Liver (tissue), 8 donors: ENCODE measurements at regions not wholly inside any gene's neighbourhood (a gene's known extent, or its start where the extent isn't known, plus 50 kb on each side); places are given as distances from the start of the nearest gene placed in this dataset.

Source experiments
- DNase-seq: peaks from one replicate; pipeline ENCODE4 v3.0.0-alpha.2; 2017; ENCODE audit warnings: low spot score
- H3K27ac ChIP-seq, 2 donors: one replicate each; pipeline ENCODE4 v1.7.0; 2013; ENCODE audit warnings: inconsistent platforms in 2 of 2, low read length in 2 of 2, control low read depth in 1 of 2, low read depth in 1 of 2, mild to moderate bottlenecking in 1 of 2
- H3K27me3 ChIP-seq, 4 donors: one replicate each; pipeline versions ENCODE4 v1.6.1 to v1.7.0; 2013; ENCODE audit warnings: low read length in 3 of 4, inconsistent platforms in 1 of 4, mild to moderate bottlenecking in 1 of 4, moderate library complexity in 1 of 4; ENCODE audit not compliant: control insufficient read depth in 4 of 4, insufficient read depth in 4 of 4
- H3K36me3 ChIP-seq, 4 donors: one replicate each; pipeline versions ENCODE4 v1.6.1 to v1.7.0; 2013; ENCODE audit warnings: low read length in 3 of 4, mild to moderate bottlenecking in 3 of 4, low read depth in 1 of 4, moderate library complexity in 1 of 4; ENCODE audit not compliant: control insufficient read depth in 4 of 4, insufficient read depth in 3 of 4
- H3K4me1 ChIP-seq, 4 donors: one replicate each; pipeline versions ENCODE4 v1.6.1 to v1.7.0; 2013; ENCODE audit warnings: low read length in 3 of 4, mild to moderate bottlenecking in 3 of 4, moderate library complexity in 1 of 4; ENCODE audit not compliant: control insufficient read depth in 4 of 4, insufficient read depth in 4 of 4
- H3K4me3 ChIP-seq, 3 donors: one replicate each; pipeline versions ENCODE4 v1.6.1 to v1.7.0; 2013; ENCODE audit warnings: low read length in 3 of 3, control low read depth in 1 of 3, low read depth in 1 of 3, mild to moderate bottlenecking in 1 of 3
- H3K9ac ChIP-seq, 2 donors: one replicate each; pipeline ENCODE4 v1.7.0; 2013; ENCODE audit warnings: low read length in 2 of 2, mild to moderate bottlenecking in 2 of 2, moderate library complexity in 2 of 2, control low read depth in 1 of 2, low read depth in 1 of 2
- H3K9me3 ChIP-seq, 4 donors: one replicate each; pipeline versions ENCODE4 v1.6.1 to v1.7.0; 2013; ENCODE audit warnings: low read length in 3 of 4; ENCODE audit not compliant: control insufficient read depth in 4 of 4
- EGR1 ChIP-seq, 2 donors: IDR thresholded peaks; 2 replicates each; pipeline ENCODE4 v1.6.1; 2016 to 2018; ENCODE audit warnings: antibody characterized with exemption in 2 of 2, low read depth in 2 of 2
- FOXA1 ChIP-seq: IDR thresholded peaks from 2 replicates; pipeline ENCODE4 v1.6.1; 2016; ENCODE audit warnings: antibody characterized with exemption
- FOXA2 ChIP-seq: IDR thresholded peaks from 2 replicates; pipeline ENCODE4 v1.6.1; 2016; ENCODE audit warnings: antibody characterized with exemption
- GABPA ChIP-seq, 2 donors: IDR thresholded peaks in 1 of 2; conservative IDR thresholded peaks in 1 of 2; 2 replicates each; pipeline ENCODE4 v1.6.1; 2016; ENCODE audit warnings: antibody characterized with exemption in 2 of 2, mild to moderate bottlenecking in 1 of 2, moderate library complexity in 1 of 2
- HNF4A ChIP-seq, 2 donors: conservative IDR thresholded peaks; 2 replicates each; pipeline ENCODE4 v1.6.1; 2016; ENCODE audit warnings: antibody characterized with exemption in 2 of 2, mild to moderate bottlenecking in 2 of 2
- HNF4G ChIP-seq: IDR thresholded peaks from 2 replicates; pipeline ENCODE4 v1.6.1; 2016; ENCODE audit warnings: antibody characterized with exemption
- JUND ChIP-seq, 2 donors: IDR thresholded peaks; 2 replicates each; pipeline ENCODE4 v1.6.1; 2016; ENCODE audit warnings: antibody characterized with exemption in 2 of 2
- MAX ChIP-seq: IDR thresholded peaks from 2 replicates; pipeline ENCODE4 v1.6.1; 2016; ENCODE audit warnings: antibody characterized with exemption
- NR2F2 ChIP-seq: IDR thresholded peaks from 2 replicates; pipeline ENCODE4 v1.6.1; 2016; ENCODE audit warnings: antibody characterized with exemption
- RAD21 ChIP-seq, 2 donors: IDR thresholded peaks; 2 replicates each; pipeline ENCODE4 v1.6.1; 2016; ENCODE audit warnings: antibody characterized with exemption in 2 of 2, mild to moderate bottlenecking in 2 of 2
- RXRA ChIP-seq, 2 donors: IDR thresholded peaks; 2 replicates each; pipeline ENCODE4 v1.6.1; 2017 to 2018; ENCODE audit warnings: antibody characterized with exemption in 2 of 2, mild to moderate bottlenecking in 1 of 2
- SP1 ChIP-seq: IDR thresholded peaks from 2 replicates; pipeline ENCODE4 v1.6.1; 2018; ENCODE audit warnings: antibody characterized with exemption, mild to moderate bottlenecking
- TAF1 ChIP-seq: conservative IDR thresholded peaks from 2 replicates; pipeline ENCODE4 v1.6.1; 2016; ENCODE audit warnings: antibody characterized with exemption, mild to moderate bottlenecking
- YY1 ChIP-seq: IDR thresholded peaks from 2 replicates; pipeline ENCODE4 v1.6.1; 2016; ENCODE audit warnings: antibody characterized with exemption, mild to moderate bottlenecking
- ZBTB33 ChIP-seq: IDR thresholded peaks from 2 replicates; pipeline ENCODE4 v1.6.1; 2016; ENCODE audit warnings: antibody characterized with exemption
- WGBS: extraction: QIAGEN DNeasy Blood & Tissue Kit; methylation state at CpG from one replicate; pipeline ENCODE4 v1.1.7; 2013; 5-methylcytosine and 5-hydroxymethylcytosine counted together
- TF ChIP-seq, protein P1 (sequence below): IDR thresholded peaks from 2 replicates; pipeline ENCODE4 v1.6.1; 2016; ENCODE audit warnings: antibody characterized with exemption
- TF ChIP-seq, protein P2 (sequence below): IDR thresholded peaks from 2 replicates; pipeline ENCODE4 v1.6.1; 2016; ENCODE audit warnings: antibody characterized with exemption, mild to moderate bottlenecking
- TF ChIP-seq, protein P3 (sequence below): fragments of 150-350 bp; IDR thresholded peaks from 2 replicates; pipeline ENCODE4 v1.5.1; 2017; ENCODE audit warnings: improper control_type of control experiment, low read depth, low read length; ENCODE audit not compliant: missing input control
- donor health status: healthy.
- donor health status: healthy.
- donor health status: healthy.
- donor health status: healthy.
- donor health status: healthy.

DNA sequence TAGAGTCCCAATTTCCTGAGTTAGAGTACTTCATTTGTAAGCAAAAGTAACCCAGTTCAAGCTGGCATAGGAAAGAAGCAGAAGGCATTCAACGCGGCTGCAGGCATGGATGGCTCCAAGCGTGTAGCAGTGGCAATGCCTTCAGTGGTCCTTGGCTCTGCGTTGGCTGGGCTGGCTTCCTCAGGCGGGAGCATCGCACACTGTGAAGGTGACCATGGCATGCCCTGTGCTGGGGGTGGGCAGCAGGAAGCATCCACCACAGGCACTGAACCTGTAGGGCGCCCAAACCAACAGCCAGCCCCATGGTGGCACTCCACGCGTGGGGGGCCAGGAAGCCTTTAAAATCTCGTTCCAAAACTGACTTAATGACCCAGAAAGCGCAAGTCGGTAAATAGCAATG lies 53.6 kb upstream of the SPACA7 start (continued):
- no peak for TF ChIP-seq ZBTB33
- TF ChIP-seq GABPA (IDR thresholded peaks at IDR 0.05 in 1 of 2, conservative IDR thresholded peaks at IDR 0.05 in 1 of 2) = no peak

DNA sequence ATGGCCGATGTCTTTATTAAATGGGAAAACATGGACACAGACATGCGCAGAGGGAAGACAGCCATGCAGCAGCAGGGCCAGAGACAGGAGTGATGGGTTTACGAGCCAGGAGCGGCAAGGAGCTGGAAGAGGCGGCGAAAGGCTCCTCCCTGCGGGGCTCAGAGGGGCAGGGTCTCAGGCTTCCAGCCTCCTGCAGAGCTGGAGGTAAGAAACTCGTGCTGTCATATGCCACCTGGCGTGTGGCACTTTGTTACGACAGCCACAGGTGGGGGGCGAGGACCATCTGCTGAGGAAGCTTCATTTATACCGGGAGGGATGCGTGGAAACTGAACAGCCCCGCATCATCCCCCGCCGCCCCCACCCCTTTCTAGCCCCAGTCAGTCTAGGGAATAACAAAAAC lies 52.0 kb upstream of the SPACA7 start:
- Histone ChIP-seq H3K9ac (no peak overlapping the region), H3K9me3 (peaks cover 0 to 1% (median 0%) of the 10 kb centered on the region in 4 donors), H3K27me3 (peaks cover 0 to 2% (median 0%) of the 10 kb centered on the region in 4 donors), H3K27ac (no peak overlapping the region), H3K4me1 (no peaks in the 10 kb centered on the region), H3K4me3 (no peak overlapping the region), H3K36me3 (no peaks in the 10 kb centered on the region)
- TF ChIP-seq HNF4G (no peak), SP1 (no peak), HNF4A (conservative IDR thresholded peaks at IDR 0.05) (no peak), RXRA (IDR thresholded peaks at IDR 0.05) (no peak), GABPA (IDR thresholded peaks at IDR 0.05 in 1 of 2, conservative IDR thresholded peaks at IDR 0.05 in 1 of 2) (no peak), FOXA2 (no peak), FOXA1 (no peak), YY1 (no peak), JUND (IDR thresholded peaks at IDR 0.05) (no peak), EGR1 (IDR thresholded peaks at IDR 0.05; ENCODE audit: low read depth in 2 of 2) (no peak), RAD21 (IDR thresholded peaks at IDR 0.05) (no peak), TAF1 (no peak), ZBTB33 (no peak), NR2F2 (no peak), MAX (no peak)
- TF ChIP-seq, protein P1, sequence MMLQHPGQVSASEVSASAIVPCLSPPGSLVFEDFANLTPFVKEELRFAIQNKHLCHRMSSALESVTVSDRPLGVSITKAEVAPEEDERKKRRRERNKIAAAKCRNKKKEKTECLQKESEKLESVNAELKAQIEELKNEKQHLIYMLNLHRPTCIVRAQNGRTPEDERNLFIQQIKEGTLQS = no peak
- TF ChIP-seq, protein P2, sequence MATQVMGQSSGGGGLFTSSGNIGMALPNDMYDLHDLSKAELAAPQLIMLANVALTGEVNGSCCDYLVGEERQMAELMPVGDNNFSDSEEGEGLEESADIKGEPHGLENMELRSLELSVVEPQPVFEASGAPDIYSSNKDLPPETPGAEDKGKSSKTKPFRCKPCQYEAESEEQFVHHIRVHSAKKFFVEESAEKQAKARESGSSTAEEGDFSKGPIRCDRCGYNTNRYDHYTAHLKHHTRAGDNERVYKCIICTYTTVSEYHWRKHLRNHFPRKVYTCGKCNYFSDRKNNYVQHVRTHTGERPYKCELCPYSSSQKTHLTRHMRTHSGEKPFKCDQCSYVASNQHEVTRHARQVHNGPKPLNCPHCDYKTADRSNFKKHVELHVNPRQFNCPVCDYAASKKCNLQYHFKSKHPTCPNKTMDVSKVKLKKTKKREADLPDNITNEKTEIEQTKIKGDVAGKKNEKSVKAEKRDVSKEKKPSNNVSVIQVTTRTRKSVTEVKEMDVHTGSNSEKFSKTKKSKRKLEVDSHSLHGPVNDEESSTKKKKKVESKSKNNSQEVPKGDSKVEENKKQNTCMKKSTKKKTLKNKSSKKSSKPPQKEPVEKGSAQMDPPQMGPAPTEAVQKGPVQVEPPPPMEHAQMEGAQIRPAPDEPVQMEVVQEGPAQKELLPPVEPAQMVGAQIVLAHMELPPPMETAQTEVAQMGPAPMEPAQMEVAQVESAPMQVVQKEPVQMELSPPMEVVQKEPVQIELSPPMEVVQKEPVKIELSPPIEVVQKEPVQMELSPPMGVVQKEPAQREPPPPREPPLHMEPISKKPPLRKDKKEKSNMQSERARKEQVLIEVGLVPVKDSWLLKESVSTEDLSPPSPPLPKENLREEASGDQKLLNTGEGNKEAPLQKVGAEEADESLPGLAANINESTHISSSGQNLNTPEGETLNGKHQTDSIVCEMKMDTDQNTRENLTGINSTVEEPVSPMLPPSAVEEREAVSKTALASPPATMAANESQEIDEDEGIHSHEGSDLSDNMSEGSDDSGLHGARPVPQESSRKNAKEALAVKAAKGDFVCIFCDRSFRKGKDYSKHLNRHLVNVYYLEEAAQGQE = no peak
- TF ChIP-seq, protein P3, sequence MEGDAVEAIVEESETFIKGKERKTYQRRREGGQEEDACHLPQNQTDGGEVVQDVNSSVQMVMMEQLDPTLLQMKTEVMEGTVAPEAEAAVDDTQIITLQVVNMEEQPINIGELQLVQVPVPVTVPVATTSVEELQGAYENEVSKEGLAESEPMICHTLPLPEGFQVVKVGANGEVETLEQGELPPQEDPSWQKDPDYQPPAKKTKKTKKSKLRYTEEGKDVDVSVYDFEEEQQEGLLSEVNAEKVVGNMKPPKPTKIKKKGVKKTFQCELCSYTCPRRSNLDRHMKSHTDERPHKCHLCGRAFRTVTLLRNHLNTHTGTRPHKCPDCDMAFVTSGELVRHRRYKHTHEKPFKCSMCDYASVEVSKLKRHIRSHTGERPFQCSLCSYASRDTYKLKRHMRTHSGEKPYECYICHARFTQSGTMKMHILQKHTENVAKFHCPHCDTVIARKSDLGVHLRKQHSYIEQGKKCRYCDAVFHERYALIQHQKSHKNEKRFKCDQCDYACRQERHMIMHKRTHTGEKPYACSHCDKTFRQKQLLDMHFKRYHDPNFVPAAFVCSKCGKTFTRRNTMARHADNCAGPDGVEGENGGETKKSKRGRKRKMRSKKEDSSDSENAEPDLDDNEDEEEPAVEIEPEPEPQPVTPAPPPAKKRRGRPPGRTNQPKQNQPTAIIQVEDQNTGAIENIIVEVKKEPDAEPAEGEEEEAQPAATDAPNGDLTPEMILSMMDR = no peak
- WGBS = 60% methylated on average over 16 of the region's 16 CpGs
- DNase-seq = no peak
